HG03095 (cell line): ENCODE measurements at regions not wholly inside any gene's neighbourhood (a gene's known extent, or its start where the extent isn't known, plus 50 kb on each side); places are given as distances from the start of the nearest gene placed in this dataset.
"Not testable (repeated sequence)": the region's sequence is repeated elsewhere in the genome, so short reads cannot be mapped to it uniquely, and the experiment has no call there.

Source experiments
- ATAC-seq: cut with Tn5 transposase; IDR thresholded peaks from one replicate; pipeline ENCODE4 v1.9.1; 2021; ENCODE audit warnings: moderate library complexity; ENCODE audit not compliant: unreplicated experiment

DNA sequence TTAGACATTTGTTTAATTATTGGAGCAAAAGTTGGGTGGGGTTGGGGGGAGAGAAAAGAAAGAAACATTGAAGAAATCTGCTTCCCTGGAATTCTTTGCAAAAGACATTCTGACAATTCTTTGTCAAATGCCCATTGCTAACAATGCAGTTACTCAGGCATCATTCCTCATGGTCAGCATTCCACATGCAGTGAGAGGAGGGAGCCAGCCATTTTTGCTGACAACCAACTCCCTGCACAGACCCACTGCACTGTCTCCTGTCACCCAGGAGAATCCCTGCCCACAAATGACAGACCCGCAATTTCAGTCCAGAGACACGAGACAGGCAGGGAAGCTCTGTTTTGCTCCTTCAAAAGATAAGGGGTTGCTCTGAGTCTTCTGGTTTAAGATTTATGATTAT, 985.1 kb upstream of the SLIT2 start:
- no peak for ATAC-seq

- ATAC-seq = no peak
Observed at GRCh38 chr4:19262467-19262866, 989.2 kb upstream of the SLIT2 start.

DNA sequence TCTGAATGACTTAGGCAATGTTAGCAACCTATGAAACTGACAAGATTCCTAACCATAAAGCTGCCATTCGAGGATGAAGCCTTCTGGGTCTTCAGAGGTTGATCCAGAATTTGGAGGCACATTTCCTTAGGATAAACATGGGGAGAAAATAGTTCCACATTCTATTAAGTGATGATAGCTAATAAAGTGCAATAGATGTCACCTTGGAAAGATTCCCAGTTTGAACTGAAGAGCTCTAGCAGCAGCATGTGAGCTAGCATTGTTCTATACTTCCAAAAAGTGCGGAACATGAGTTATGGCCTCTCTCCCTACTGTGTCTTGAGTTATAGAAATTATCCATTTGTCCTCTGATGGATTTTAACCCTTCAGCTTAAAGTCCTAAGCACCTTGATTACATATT, 991.4 kb upstream of the SLIT2 start:
- no peak for ATAC-seq

DNA sequence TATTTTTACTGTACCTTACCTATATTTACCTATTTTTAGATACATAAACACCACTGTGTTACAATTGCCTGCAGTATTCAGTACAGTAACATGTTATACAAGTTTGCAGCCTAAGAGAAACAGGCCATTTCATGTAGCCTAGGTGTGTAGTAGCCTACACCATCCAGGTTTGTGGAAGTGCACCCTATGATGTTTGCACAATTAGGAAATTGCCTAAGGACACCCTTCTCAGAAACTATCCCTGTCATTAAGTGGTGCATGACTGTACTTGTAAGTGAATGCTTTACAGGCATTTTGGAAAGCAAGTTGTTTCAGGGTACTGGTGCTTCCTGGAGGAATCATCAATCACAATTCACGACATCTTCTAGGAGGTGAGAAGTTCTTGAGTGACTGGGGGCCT, 991.8 kb upstream of the SLIT2 start:
- ATAC-seq = no peak

DNA sequence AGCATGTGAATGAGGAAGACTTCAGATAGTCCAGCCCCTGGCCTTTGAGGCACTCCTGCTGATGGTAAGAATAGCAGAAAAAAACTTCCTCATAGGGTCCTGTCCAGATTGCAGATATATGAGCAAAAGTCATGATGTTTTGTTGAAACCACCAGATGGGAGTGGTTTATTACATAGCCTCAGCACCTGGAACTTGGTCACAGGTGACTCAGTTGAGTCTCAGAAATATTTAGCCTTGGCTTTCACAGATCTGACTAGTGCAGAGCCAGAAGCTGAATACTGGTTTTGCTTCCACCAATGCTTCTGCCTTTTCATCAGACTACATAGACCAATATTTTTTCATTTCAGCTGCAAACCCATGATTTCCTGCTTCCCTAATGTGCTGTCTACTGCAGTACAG, 994.9 kb upstream of the SLIT2 start:
- no peak for ATAC-seq

DNA sequence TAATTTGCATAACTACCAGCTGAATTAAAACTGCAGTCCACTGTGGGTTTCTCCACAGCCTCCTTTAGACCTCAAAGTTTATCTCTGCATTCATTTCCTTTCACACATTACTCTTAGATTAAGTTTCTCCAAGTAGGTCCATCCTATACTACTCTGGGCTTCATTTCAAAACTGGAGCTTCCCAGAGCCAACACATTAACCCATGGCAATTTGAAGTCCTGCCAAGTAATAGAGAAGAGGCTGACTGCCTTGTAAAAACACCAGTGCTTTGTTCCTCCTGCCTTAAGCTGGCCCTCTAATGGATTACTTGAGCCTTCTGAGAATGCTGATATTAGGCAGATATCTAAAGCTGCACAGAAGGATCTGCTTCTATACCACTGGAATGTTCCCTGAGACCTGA, 997.2 kb upstream of the SLIT2 start:
- no peak for ATAC-seq

- ATAC-seq = no peak
Observed at GRCh38 chr4:19248023-19248422, 1003.7 kb upstream of the SLIT2 start.

- ATAC-seq = no peak
Observed at GRCh38 chr4:19241895-19242294, 1009.8 kb upstream of the SLIT2 start.

GRCh38 chr4:19239565-19239964, 1012.1 kb upstream of the SLIT2 start:
- no peak for ATAC-seq

GRCh38 chr4:19236473-19236872, 1015.2 kb upstream of the SLIT2 start:
- no peak for ATAC-seq

- ATAC-seq = no peak
Observed at GRCh38 chr4:19230906-19231545, 1020.7 kb upstream of the SLIT2 start.

- ATAC-seq = no peak
Observed at GRCh38 chr4:19227701-19228100, 1024.0 kb upstream of the SLIT2 start.

- ATAC-seq = no peak
Observed at GRCh38 chr4:19224820-19225219, 1026.9 kb upstream of the SLIT2 start.

DNA sequence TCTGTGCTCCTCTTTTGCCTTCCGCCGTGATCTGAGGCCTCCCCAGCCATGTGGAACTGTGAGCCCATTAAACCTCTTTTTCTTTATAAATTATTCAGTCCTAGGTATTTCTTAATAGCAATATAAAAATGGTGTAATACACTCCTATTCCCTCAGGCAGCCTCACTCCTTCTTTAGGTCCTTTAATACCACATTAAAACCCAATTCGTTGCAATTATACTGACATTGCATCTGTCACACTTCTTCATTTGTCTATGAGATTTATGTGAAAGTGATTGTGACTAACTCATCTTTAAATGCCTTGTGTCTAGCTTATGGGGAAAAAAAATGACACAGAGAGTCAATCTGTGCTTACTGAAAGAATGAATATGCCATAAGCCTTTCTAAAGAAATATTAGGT, 1035.2 kb upstream of the SLIT2 start:
- no peak for ATAC-seq

DNA sequence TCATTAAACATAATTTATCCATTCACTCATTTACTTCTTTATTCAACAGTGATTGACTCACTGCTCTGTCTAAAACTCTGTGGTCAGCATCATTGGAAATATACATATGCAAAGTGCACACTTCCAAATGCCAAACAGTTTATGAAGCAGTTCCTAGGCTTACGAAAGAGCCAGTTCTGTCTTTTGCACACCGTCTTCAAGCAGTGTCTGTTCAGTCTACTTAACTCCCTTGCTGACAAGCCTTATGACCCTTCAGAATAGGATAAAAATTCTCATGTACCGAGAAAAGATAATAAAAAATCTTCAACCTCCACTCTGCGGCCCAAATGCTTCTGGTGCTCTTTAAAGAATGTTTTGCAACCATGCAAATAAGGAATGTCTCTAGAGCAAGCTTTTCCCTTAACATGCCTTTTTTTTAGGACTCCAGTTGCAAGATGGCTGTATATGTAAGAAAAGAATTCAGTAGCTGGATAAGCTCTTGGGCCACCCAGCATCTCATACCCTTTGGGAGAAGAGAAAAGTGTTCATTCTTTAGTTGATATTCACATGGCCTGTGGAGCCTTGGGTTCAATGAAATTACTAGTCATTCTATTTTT, 1037.0 kb upstream of the SLIT2 start:
- ATAC-seq = no peak

DNA sequence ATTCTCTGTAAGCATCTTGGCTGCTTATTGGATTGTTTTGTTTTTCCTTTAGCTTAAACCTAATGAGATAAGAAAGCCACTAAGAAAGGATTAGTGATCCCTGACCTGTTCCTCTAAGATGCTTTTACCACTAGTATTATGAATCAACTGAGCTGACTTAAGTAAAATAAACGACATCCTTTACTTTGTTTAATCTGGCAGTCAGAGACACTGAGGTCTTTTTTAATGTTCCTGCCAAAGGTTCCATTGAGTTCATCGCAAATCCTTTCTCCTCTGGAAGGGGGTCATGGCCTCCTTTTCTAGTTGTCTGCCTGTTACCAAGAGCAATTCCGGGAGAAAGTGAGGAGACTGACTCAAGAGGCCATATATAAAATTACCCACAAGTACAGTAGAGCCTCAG, 1038.3 kb upstream of the SLIT2 start:
- ATAC-seq = no peak

GRCh38 chr4:19205853-19206252, 1045.9 kb upstream of the SLIT2 start:
- no peak for ATAC-seq

DNA sequence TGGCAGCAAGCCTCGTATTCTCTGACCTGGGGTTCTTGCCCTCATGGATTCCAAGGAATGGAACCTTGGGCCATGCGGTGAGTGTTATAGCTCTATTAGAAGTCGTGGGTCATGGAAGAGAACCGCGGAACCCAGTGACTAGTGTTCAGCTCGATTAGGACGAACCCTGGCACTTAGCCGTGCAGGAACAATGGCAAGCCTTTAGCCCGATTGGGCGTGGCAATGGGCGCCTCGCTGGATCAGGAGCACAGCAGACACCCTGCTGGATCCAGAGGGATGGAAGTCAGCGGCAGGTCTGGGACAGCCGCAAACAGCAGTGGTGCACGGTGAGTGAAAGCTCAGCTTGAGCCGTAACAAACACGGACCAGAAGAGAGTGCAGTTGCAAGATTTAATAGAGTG, 1053.9 kb upstream of the SLIT2 start:
- not testable (repeated sequence) for ATAC-seq

DNA sequence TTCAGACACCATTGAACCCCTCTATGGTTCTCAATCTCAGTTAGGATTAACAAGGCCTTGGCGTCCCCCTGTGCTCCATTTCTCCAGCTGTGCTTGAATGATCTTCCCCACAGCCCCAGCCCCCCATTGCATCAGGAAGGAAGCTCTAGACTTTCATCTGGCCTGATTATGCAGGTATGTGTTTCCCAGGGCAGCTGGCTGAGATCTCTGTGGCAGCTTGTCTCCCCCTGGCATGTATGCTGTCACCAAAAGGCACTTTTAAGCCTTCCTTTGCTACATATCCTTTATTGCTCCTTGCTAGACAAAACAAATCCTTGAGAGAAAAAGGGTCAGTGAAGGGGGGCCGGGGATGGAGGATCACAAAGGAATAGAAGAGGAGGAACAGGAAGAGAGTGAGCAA, 1056.0 kb upstream of the SLIT2 start:
- no peak for ATAC-seq

GRCh38 chr4:19194672-19195071, 1057.0 kb upstream of the SLIT2 start:
- no peak for ATAC-seq

GRCh38 chr4:19193274-19193981, 1058.3 kb upstream of the SLIT2 start:
- ATAC-seq = no peak

DNA sequence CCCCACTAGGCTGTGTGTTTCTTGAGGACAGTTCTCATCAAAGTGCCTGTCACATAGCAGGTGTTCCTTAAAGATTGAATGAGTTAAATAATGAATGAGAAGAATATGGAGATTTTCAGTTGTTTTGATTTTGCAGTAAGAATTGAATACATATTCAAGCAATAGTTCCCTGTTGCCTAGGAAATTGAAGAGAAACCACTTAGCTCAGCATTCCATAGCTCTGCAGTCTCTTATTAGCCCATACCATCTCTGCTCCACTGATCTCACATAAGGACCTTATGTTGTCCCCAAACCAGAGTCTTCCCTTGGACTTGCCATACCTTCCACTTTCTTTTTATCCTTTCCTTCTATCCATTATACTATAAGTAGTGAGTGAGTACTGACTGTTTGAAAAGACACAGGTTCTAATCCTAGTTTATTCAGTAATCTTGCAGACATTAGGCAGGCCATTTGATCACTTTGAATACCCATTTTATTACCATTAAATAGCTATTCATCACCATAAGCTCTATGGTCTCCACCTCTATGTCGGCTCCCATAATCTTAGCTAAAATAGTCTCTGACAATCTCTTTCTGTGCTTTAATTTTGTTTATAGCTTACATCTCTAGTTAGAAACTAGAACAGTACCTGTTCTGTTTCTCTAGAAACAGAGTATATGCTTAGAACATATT, 1059.6 kb upstream of the SLIT2 start:
- ATAC-seq = no peak
